ENCODE measurements at regions not wholly inside any gene's neighbourhood (a gene's known extent, or its start where the extent isn't known, plus 50 kb on each side); places are given as distances from the start of the nearest gene placed in this dataset.

- BruUV-seq (replicated peaks), result no TSS peak
- DNase-seq (ENCODE audit: low read depth, low spot score), result no peak
- intact Hi-C loops (cut with micrococcal nuclease; ENCODE audit: unreplicated experiment), result no loop called here
- Histone ChIP-seq H3K36me3 (ENCODE audit: control insufficient read depth, insufficient read depth, low read length) (no peaks in the 10 kb centered on the region), H3K4me3 (ENCODE audit: low read depth in 2 of 2, low read length in 2 of 2) (no peak overlapping the region), H3K9me3 (ENCODE audit: control insufficient read depth, insufficient read depth, low read depth, low read length) (no peaks in the 10 kb centered on the region), H3K27ac (ENCODE audit: low read length) (no peak overlapping the region), H3K4me1 (ENCODE audit: control insufficient read depth, insufficient read depth, low read length) (peaks cover 4% of the 10 kb centered on the region; the same call in 1 of the 2 replicates), H3K27me3 (ENCODE audit: control insufficient read depth, insufficient read depth, low read length) (no peaks in the 10 kb centered on the region)
- TF ChIP-seq REST (IDR thresholded peaks at IDR 0.05; ENCODE audit: insufficient read depth in 1 of 2, low read depth in 2 of 2, low read length in 1 of 2) (no peak), SIN3A (IDR thresholded peaks at IDR 0.05; ENCODE audit: borderline replicate concordance, insufficient read depth, low read depth, low read length) (no peak), POLR2AphosphoS5 (IDR thresholded peaks at IDR 0.05; ENCODE audit: low read depth, low read length) (no peak), CTCF (IDR thresholded peaks at IDR 0.05) (no peak)
- CTCF ChIA-PET, result no interaction called here
- no peak for ATAC-seq
- in situ Hi-C loops (cut with HindIII; ENCODE audit: low pct_unique_long_range_greater_than_20kb, low sequenced_read_pairs), result no loop called here
- POLR2A ChIA-PET, result no interaction called here
Measured at GRCh38 chr2:736939-737338, 59.7 kb upstream of the TMEM18 start.

GRCh38 chr2:735670-736218, 58.5 kb upstream of the TMEM18 start:
- BruUV-seq (replicated peaks), result no TSS peak
- Histone ChIP-seq H3K4me1 (ENCODE audit: control insufficient read depth, insufficient read depth, low read length) (no peaks in the 10 kb centered on the region), H3K9me3 (ENCODE audit: control insufficient read depth, insufficient read depth, low read depth, low read length) (no peaks in the 10 kb centered on the region), H3K27me3 (ENCODE audit: control insufficient read depth, insufficient read depth, low read length) (no peaks in the 10 kb centered on the region), H3K27ac (ENCODE audit: low read length) (no peak overlapping the region), H3K36me3 (ENCODE audit: control insufficient read depth, insufficient read depth, low read length) (no peaks in the 10 kb centered on the region), H3K4me3 (ENCODE audit: low read depth in 2 of 2, low read length in 2 of 2) (no peak overlapping the region)
- POLR2A ChIA-PET, result no interaction called here
- in situ Hi-C loops (cut with HindIII; ENCODE audit: low pct_unique_long_range_greater_than_20kb, low sequenced_read_pairs), result no loop called here
- no peak for ATAC-seq
- intact Hi-C loops (cut with micrococcal nuclease; ENCODE audit: unreplicated experiment), result no loop called here
- CTCF ChIA-PET, result no interaction called here
- no peak for DNase-seq (ENCODE audit: low read depth, low spot score)
- no peak for TF ChIP-seq POLR2AphosphoS5 (IDR thresholded peaks at IDR 0.05; ENCODE audit: low read depth, low read length)
- TF ChIP-seq REST (IDR thresholded peaks at IDR 0.05; ENCODE audit: insufficient read depth in 1 of 2, low read depth in 2 of 2, low read length in 1 of 2), result no peak
- no peak for TF ChIP-seq TCF7L2 (IDR thresholded peaks at IDR 0.05; ENCODE audit: low read depth, low read length)
- TF ChIP-seq SIN3A (IDR thresholded peaks at IDR 0.05; ENCODE audit: borderline replicate concordance, insufficient read depth, low read depth, low read length), result no peak
- TF ChIP-seq CTCF (IDR thresholded peaks at IDR 0.05), result no peak
